B cell (primary cell): ENCODE measurements at regions not wholly inside any gene's neighbourhood (a gene's known extent, or its start where the extent isn't known, plus 50 kb on each side); places are given as distances from the start of the nearest gene placed in this dataset.

Experiments used
- ATAC-seq: fragments of 200-7000 bp; cut with Tn5 transposase; one replicate; pipeline ENCODE4 v1.10.0; 2021; ENCODE audit warnings: low read depth, mild to moderate bottlenecking, moderate number of reproducible peaks, moderate library complexity
- CTCF ChIA-PET: fragments of 350-600 bp; sonication (Branson Sonifier 250); formaldehyde crosslinking; loops from one replicate; lab custom pipeline; 2021; ENCODE audit warnings: antibody characterized with exemption, inconsistent platforms; lab: Charles Lee
- POLR2A ChIA-PET: fragments of 350-600 bp; sonication (Branson Sonifier 250); formaldehyde crosslinking; loops from one replicate; lab custom pipeline; 2021; ENCODE audit warnings: antibody characterized with exemption; lab: Charles Lee
- DNase-seq: peaks from one replicate; pipeline ENCODE4 v3.0.0; 2013
- H2AFZ ChIP-seq: 2 replicates; pipeline ENCODE4 v1.6.1; 2012; ENCODE audit warnings: mild to moderate bottlenecking, low read depth, low read length; ENCODE audit not compliant: insufficient read depth, poor library complexity, severe bottlenecking
- H3K27ac ChIP-seq, 2 donors: 1 replicate in 1 of 2; 2 replicates in 1 of 2; pipeline ENCODE4 v1.5.1; 2012 to 2013; ENCODE audit warnings: low read length in 2 of 2, mild to moderate bottlenecking in 2 of 2, moderate library complexity in 1 of 2
- H3K27me3 ChIP-seq, 4 experiments: fragments of 200-600 bp in 1 of 4; sonication (generic) in 1 of 4; replicated peaks in 1 of 4; 1 replicate in 2 of 4; 2 replicates in 2 of 4; pipeline versions ENCODE4 v1.6.1 to v1.7.0; 2013 to 2016; ENCODE audit warnings: low read length in 3 of 4, mild to moderate bottlenecking in 2 of 4, mixed read lengths in 1 of 4, moderate library complexity in 1 of 4; ENCODE audit not compliant: insufficient read depth in 4 of 4, control insufficient read depth in 3 of 4; ENCODE audit errors: control extremely low read depth in 1 of 4
- H3K36me3 ChIP-seq, 2 experiments: replicated peaks in 1 of 2; 1 replicate in 1 of 2; 2 replicates in 1 of 2; pipeline versions ENCODE4 v1.6.1 to v1.7.1; 2013; ENCODE audit warnings: low read length in 1 of 2; ENCODE audit not compliant: insufficient read depth in 2 of 2, control insufficient read depth in 1 of 2; ENCODE audit errors: control extremely low read depth in 1 of 2, extremely low read depth in 1 of 2
- H3K4me1 ChIP-seq, 2 donors: fragments of 200-600 bp in 1 of 2; sonication (generic) in 1 of 2; 1 replicate in 1 of 2; 2 replicates in 1 of 2; pipeline versions ENCODE4 v1.5.1 to v1.6.1; 2013 to 2017; ENCODE audit warnings: low read length in 2 of 2; ENCODE audit not compliant: control insufficient read depth in 2 of 2, insufficient read depth in 2 of 2
- H3K4me2 ChIP-seq: replicated peaks from 2 replicates; pipeline ENCODE3; 2012; ENCODE audit warnings: mild to moderate bottlenecking, low read depth, low read length; ENCODE audit not compliant: poor library complexity, severe bottlenecking
- H3K4me3 ChIP-seq, 5 experiments: fragments of 200-600 bp in 1 of 5; sonication (generic) in 1 of 5; 1 replicate in 3 of 5; 2 replicates in 2 of 5; pipeline versions ENCODE4 v1.5.1 to v1.7.0; 2011 to 2016; ENCODE audit warnings: low read length in 4 of 5, mild to moderate bottlenecking in 4 of 5, low read depth in 2 of 5, control low read depth in 1 of 5, moderate library complexity in 1 of 5; ENCODE audit not compliant: insufficient read depth in 1 of 5; ENCODE audit errors: control extremely low read depth in 1 of 5, extremely low read depth in 1 of 5
- H3K79me2 ChIP-seq: fragments of 200-600 bp; sonication (generic); one replicate; pipeline ENCODE4 v1.6.0; 2016; ENCODE audit warnings: low read length; ENCODE audit not compliant: control insufficient read depth, insufficient read depth
- H3K9ac ChIP-seq: fragments of 200-600 bp; sonication (generic); 2 replicates; pipeline ENCODE4 v1.6.1; 2017; ENCODE audit warnings: mild to moderate bottlenecking, low read length, moderate library complexity
- H3K9me3 ChIP-seq, 3 donors: one replicate each; pipeline versions ENCODE4 v1.6.1 to v1.7.1; 2013; ENCODE audit warnings: low read length in 2 of 3; ENCODE audit not compliant: control insufficient read depth in 2 of 3, insufficient read depth in 1 of 3; ENCODE audit errors: control extremely low read depth in 1 of 3
- H4K20me1 ChIP-seq: 2 replicates; pipeline ENCODE4 v1.6.0; 2012; ENCODE audit warnings: mild to moderate bottlenecking, low read length; ENCODE audit not compliant: insufficient read depth, control insufficient read depth, poor library complexity, severe bottlenecking
- H3K27ac Mint-ChIP-seq: one replicate; pipeline ENCODE4 v1.8.0; 2021; ENCODE audit warnings: mixed read lengths
- H3K27me3 Mint-ChIP-seq: one replicate; pipeline ENCODE4 v1.8.0; 2021; ENCODE audit warnings: mixed read lengths
- H3K4me1 Mint-ChIP-seq: one replicate; pipeline ENCODE4 v1.8.0; 2021; ENCODE audit warnings: mixed read lengths
- H3K4me3 Mint-ChIP-seq: one replicate; pipeline ENCODE4 v1.8.0; 2021; ENCODE audit warnings: mixed read lengths
- H3K9me3 Mint-ChIP-seq: one replicate; pipeline ENCODE4 v1.8.0; 2022; ENCODE audit warnings: mixed read lengths; ENCODE audit not compliant: insufficient read depth
- EZH2 ChIP-seq: IDR thresholded peaks from 2 replicates; pipeline ENCODE4 v1.6.1; 2012; ENCODE audit warnings: borderline replicate concordance, low read depth, mild to moderate bottlenecking, moderate library complexity, low read length; ENCODE audit not compliant: insufficient read depth, poor library complexity, severe bottlenecking
- WGBS: methylation state at CpG from one replicate; pipeline ENCODE4 v1.1.5; 2013; ENCODE audit warnings: missing lambda C conversion rate; ENCODE audit not compliant: insufficient coverage; 5-methylcytosine and 5-hydroxymethylcytosine counted together
- intact Hi-C: fragments of 100-400 bp; cut with micrococcal nuclease; formaldehyde crosslinking; loops from one replicate; pipeline ENCODE4 v1.10.0; 2022
- TF ChIP-seq, protein P1 (sequence below): fragments of 200-600 bp; IDR thresholded peaks from one replicate; pipeline ENCODE4 v1.8.0; 2022; ENCODE audit warnings: antibody characterized with exemption, mild to moderate bottlenecking

DNA sequence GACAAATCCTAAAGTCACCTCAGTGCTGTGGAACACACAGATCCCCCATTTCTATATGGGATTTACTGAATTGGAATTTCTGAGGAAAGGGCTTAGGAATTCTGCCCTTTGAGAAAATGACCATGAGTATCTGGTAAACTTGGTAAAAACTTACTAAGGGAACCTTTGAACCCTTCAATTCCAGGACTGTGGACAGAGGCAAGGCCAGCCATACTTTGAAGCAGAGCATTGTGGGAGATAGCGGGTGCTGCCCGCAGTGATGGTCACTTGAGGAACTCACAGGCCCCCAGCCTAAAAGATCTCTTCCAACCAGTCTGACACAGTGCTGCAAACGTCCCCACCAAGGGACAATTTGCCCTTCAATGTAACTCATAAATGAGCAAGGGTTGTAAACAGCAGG is 61.4 kb downstream of the IRX6 start:
- CTCF ChIA-PET, result no interaction called here
- no peaks in the 10 kb centered on the region for H3K27me3 ChIP-seq

DNA sequence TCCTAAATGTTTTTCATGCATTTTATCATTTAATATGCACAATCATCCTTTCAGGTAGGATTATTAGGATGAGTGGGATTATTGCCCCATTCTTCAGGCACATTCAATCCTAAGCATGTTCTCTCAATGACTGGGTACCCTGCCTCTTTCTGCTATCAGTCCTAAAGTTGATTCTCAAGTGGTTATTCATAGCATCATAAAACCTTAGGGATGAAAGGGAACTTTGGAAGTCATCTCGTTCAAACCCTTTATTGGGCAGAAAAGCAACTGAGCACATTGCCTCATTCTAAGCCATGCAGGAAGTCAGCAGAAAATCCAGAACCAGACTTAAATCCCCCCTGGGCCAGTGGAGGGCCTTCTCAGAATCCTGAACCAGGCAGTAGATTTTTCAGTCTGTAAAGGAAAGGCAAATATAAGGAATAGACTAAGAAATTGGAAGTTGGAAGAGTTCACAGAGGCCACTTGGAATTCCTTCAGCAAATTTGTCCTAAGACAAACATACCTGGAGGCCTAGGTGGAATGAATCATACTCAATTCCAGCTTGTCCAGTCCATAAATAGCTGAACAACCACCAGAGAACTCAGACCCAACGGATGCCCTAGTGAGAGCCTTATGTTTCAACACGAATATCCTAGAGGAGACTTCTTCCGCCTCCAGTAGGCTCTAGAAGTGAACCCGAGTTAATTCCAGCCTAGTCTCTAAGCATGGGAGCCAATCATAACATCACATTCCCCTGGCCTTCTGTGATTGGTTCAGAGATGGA is 62.7 kb downstream of the IRX6 start:
- H3K4me3 ChIP-seq, result no peak overlapping the region
- H3K27ac Mint-ChIP-seq, result no peak overlapping the region
- H3K9me3 ChIP-seq, result no peaks in the 10 kb centered on the region
- 91% methylated on average over 4 of the region's 5 CpGs for WGBS
- H3K4me1 Mint-ChIP-seq, result no peaks in the 10 kb centered on the region
- no peaks in the 10 kb centered on the region for H3K4me1 ChIP-seq
- H3K27ac ChIP-seq, result no peak overlapping the region
- no peaks in the 10 kb centered on the region for H3K36me3 ChIP-seq
- ChIA-PET CTCF (no interaction called here), POLR2A (no interaction called here)
- DNase-seq, result no peak
- H3K79me2 ChIP-seq, result no peaks in the 10 kb centered on the region
- H4K20me1 ChIP-seq, result no peaks in the 10 kb centered on the region
- no peak overlapping the region for H3K4me2 ChIP-seq
- ATAC-seq, result no peak
- intact Hi-C loops, result no loop called here
- no peak overlapping the region for H3K9ac ChIP-seq
- no peaks in the 10 kb centered on the region for H3K9me3 Mint-ChIP-seq
- no peak overlapping the region for H3K4me3 Mint-ChIP-seq
- no peaks in the 10 kb centered on the region for H3K27me3 ChIP-seq
- TF ChIP-seq, protein P1, sequence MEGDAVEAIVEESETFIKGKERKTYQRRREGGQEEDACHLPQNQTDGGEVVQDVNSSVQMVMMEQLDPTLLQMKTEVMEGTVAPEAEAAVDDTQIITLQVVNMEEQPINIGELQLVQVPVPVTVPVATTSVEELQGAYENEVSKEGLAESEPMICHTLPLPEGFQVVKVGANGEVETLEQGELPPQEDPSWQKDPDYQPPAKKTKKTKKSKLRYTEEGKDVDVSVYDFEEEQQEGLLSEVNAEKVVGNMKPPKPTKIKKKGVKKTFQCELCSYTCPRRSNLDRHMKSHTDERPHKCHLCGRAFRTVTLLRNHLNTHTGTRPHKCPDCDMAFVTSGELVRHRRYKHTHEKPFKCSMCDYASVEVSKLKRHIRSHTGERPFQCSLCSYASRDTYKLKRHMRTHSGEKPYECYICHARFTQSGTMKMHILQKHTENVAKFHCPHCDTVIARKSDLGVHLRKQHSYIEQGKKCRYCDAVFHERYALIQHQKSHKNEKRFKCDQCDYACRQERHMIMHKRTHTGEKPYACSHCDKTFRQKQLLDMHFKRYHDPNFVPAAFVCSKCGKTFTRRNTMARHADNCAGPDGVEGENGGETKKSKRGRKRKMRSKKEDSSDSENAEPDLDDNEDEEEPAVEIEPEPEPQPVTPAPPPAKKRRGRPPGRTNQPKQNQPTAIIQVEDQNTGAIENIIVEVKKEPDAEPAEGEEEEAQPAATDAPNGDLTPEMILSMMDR, result no peak
- TF ChIP-seq EZH2, result no peak
- H2AFZ ChIP-seq, result no peak overlapping the region
- H3K27me3 Mint-ChIP-seq, result peaks cover 4% of the 10 kb centered on the region

More for the DNA sequence above, 61.4 kb downstream of the IRX6 start:
- WGBS, result no CpG with 5 or more reads among the region's 3 CpGs
- Histone ChIP-seq H3K79me2 (no peaks in the 10 kb centered on the region), H3K4me1 (no peaks in the 10 kb centered on the region), H3K4me3 (no peak overlapping the region), H3K9ac (no peak overlapping the region), H2AFZ (no peak overlapping the region), H3K36me3 (no peaks in the 10 kb centered on the region), H4K20me1 (no peaks in the 10 kb centered on the region), H3K27ac (no peak overlapping the region), H3K4me2 (no peak overlapping the region), H3K9me3 (no peaks in the 10 kb centered on the region)
- no peaks in the 10 kb centered on the region for H3K9me3 Mint-ChIP-seq
- DNase-seq (no peak), ATAC-seq (no peak)
- intact Hi-C loops, result no loop called here
- POLR2A ChIA-PET, result no interaction called here
- no peak overlapping the region for H3K27ac Mint-ChIP-seq
- H3K4me3 Mint-ChIP-seq, result no peak overlapping the region
- TF ChIP-seq, protein P1, result no peak
- TF ChIP-seq EZH2, result no peak
- H3K27me3 Mint-ChIP-seq, result peaks cover 4% of the 10 kb centered on the region
- no peaks in the 10 kb centered on the region for H3K4me1 Mint-ChIP-seq
